ENCODE measurements at regions not wholly inside any gene's neighbourhood (a gene's known extent, or its start where the extent isn't known, plus 50 kb on each side); places are given as distances from the start of the nearest gene placed in this dataset.

DNA sequence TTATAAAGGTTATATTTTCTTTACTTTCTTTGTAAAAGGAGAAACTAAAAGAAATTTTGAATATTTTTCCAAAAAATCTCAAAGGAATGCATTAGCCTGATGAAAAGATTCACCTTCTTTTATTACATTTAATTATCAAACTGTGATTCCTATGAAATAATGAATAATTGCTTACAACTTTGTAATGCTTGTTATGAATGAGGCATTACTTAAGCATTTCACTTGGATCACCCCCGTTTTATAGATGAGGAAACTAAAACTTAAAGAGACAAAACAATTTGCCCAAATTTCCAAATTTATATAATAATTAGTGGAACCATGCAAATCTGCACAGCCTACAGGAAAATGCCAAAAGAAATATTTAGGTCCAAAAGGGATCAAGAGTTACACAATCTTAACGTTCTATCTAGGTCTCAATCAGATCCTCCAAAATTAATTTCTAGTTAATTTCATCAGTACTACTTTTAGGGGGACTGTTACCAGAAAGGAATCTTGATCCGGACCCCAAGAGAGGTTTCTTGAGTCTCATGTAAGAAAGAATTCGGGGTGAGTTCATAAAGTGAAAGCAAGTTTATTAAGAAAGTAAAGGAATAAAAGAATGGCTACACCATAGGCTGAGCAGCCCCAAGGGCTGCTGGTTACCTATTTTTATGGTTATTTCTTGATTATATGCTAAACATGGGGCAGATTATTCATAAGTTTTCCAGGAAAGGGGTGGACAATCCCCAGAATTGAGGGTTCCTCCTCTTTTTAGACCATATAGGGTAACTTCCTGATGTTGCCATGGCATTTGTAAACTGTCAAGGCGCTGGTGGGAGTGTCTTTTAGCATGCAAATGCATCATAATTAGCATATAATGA lies 288.0 kb downstream of the ADGB start:
- DNase-seq (ENCODE audit: insufficient read length, low spot score) (no peak), FAIRE-seq (no peak)

DNA sequence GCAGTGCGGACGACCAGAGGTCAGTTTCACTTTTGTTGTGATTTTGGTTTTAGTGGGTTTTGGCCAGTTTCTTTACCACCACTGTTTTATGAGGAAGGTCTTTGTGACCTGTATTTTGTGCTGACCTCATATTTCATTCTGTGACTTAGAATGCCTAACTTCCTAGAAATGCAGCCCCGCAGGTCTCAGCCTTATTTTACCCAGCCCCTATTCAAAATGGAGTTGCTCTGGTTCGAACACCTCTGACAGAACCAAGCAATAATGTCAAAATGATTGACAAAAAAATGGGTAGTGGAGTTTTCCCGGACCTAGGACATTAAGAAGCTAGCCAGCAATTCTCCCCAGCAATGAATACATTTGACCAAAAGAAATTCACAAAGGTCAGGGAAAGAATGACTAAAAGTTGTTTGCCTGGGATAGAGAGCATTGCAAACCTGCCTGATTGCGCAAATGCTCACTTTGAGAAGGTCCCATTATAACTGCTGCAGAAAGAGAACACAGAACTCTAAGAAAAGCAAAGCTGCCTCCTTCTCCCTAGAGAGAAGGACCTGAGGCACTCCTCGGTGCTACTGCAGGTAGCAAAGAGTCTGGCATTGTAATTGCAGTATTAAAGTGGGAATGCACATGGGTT lies 288.8 kb downstream of the ADGB start:
- DNase-seq (ENCODE audit: insufficient read length, low spot score) (no peak), FAIRE-seq (no peak)

DNA sequence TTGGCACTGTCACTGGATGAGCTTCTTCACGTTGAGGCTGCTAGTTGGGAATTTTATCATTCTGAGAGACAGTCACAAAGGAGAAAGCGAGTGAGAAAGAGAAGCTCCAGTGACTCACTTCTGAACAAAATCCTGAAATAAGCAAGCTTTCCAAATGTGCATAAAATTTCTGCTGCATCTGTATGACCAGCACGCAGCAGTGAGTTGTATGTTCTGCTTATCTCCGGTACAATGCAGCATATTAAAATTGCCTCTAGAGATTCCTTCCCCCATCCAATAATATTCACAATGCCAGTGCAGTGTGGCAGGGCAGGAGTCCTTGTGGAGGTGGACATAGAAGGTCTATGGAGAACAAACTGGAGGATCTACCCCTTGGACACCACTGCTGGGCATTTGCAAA lies 290.5 kb downstream of the ADGB start:
- DNase-seq (ENCODE audit: insufficient read length, low spot score) (no peak), FAIRE-seq (no peak)

DNA sequence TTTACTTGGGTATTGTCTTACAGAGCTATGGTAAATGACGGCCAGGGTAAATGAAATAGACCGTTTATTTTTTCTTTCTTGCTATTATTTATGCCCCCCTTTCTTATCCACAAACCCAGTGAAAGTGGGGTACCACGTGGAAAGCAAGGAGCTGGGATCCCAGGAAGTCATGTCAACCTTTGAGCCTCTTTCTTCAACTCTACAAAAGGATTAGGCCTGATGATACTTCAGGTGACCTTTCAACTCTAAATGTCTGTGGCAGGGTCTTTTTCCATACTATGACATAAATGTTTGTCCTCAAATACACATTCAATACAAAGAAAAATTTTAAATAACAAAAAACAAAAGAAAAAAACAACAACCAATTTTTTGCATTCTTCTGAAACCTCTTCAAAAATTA lies 291.4 kb downstream of the ADGB start:
- FAIRE-seq (no peak), DNase-seq (ENCODE audit: insufficient read length, low spot score) (no peak)

DNA sequence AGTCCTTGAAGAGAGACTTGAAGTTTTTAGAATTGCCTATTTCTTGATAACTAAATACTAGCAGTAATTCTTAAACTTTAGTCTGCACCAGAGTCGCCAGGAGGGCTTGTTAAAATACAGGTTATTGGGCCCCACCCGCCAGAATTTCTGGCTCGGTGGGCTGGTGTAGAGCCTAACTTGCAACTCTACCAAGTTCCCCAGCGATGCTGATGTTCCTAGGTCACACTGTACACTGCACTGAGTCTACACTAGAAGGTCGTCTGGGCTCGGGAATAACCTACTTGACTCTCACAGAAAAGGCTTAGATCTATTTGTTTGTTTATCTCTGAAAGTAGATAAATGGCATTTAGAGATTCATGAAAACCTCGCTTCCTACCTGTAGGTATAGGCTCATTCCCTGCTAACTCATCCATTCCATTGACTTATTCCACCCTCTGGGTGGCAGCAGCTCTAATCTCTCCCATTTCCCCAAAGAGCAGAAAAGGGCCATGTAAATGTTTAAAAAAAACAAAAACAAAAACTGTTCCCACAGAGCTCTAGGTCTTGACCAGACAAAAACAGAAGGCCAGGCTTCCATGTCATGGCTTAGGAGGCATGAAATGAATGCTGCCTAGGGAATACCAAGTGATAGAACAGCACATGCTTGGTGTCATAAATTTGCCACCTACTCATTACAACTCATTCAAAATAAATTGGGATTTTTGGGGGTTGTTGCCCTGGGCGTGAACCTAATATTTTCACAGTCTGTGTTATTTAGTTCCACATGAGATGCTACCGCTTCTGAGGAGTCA lies 292.1 kb downstream of the ADGB start:
- FAIRE-seq (no peak), DNase-seq (ENCODE audit: insufficient read length, low spot score) (no peak)

DNA sequence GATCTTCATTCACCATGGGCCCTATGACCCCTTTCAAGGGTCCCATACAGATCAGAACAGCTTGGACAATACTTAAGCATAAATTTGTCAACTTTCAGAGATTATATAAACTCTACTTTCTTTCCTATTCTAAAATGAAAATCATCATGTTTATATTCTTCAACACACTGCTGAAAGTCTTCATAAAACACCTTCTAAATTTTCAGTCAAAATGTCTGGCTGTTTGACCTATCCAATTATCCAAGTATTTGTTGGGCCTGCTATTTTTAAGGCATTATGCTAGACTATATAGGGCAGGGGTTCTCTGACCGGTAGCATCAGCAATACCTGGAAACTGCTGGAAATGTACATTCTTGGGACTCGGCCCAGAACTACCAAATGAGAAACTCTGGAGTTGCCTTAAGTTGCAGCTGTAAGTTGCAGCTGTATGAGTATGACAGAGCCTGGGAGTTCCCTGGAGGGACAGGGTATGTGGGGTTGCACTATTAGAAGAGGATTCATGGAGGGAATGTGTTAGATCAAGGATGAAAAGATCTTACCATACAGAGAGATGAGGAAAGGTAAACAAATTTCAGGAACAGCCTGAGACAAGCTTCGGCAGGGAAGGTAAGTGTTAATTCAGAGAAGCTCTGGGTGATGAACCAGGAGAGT lies 293.0 kb downstream of the ADGB start:
- FAIRE-seq: no peak
- no peak for DNase-seq (ENCODE audit: insufficient read length, low spot score)

DNA sequence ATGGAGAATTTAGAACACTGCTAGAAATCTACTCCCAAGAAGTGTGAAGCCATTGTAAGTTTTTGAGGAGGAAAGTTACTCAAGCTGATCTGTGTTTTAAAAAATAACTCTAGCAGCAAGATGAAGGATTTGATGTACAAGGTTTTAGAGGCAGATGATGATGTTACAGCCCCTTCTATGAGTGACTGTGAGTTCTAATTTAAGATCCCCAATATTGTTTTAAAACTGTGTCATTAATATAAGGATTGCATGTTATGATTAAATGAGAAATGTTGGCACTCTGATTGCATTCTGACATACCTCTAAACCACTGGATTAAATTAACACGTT lies 293.5 kb downstream of the ADGB start:
- DNase-seq (ENCODE audit: insufficient read length, low spot score) (no peak), FAIRE-seq (no peak)

DNA sequence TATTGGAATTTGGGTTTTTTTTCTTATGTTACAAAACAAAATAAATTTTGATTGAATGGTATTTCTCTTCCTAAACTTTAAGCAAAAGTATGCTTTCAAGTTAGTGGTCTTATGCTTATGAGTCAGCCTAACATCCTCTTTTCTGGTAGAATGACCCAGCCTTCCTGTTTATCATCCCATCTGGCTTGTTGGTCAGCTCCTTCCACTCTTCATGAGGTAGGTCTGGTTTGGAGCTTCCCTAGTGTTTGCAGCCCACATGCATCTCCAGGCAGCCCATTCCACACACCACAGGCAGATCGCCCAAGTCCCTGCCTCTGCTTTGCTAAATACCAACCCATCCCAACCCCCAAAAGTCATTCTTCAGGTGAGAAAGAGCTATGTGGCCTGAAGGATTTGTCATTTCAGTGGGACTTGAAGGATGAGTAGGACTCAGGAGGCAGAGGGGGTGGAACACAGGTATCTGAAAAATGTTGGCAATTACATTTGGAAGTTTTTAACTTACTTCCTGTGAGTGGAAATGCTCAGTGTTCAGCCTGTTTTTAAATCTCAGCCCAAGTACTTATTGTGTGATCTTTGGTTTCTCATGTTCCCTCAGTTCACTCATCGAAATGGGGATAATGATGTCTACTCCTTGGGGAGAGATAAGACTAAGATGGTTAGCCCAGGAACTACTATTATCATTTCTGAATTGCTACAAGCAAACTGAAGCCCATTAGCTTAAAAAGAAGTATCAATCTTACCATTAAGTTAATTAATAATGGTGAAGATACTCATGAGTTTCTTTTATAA lies 294.0 kb downstream of the ADGB start:
- DNase-seq (ENCODE audit: insufficient read length, low spot score) (no peak), FAIRE-seq (no peak)

DNA sequence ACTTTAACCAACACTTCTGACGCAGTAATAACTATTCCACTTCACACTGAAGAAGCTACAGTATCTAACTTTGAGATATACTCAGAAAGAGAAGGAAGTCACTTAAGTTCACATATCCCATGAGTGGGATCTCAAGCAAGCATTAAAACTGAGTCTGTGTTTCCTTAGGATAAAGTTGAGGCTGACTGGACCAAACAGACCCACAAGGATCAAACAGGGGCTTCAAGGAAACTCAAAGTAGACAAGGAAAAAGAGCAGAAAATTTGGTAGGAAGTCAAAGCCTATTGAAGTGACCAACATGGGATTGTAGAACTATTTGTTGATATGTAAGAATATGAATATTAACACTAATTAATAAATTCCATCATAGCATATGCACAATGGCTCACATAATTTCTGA lies 294.9 kb downstream of the ADGB start:
- FAIRE-seq (no peak), DNase-seq (ENCODE audit: insufficient read length, low spot score) (no peak)

DNA sequence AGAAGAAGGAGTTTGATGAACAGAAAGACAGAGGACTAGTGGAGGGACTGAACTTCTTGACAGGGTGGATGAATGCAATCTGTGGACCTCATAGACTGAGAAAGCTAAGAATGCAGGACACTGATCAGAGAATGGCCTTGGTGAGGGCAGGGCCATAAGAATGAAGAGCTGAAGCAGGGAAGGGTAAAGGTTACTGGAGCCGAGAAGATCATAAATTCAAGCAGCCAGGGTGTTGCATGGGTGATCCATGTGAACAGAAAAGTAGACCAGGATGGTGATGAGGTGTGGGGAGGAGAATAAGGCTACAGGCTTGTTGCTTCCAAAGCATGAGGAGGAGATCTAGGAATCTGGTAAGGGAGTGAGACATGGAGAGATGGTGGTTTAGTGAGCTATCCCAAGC lies 295.9 kb downstream of the ADGB start:
- no peak for FAIRE-seq
- DNase-seq (ENCODE audit: insufficient read length, low spot score): no peak

DNA sequence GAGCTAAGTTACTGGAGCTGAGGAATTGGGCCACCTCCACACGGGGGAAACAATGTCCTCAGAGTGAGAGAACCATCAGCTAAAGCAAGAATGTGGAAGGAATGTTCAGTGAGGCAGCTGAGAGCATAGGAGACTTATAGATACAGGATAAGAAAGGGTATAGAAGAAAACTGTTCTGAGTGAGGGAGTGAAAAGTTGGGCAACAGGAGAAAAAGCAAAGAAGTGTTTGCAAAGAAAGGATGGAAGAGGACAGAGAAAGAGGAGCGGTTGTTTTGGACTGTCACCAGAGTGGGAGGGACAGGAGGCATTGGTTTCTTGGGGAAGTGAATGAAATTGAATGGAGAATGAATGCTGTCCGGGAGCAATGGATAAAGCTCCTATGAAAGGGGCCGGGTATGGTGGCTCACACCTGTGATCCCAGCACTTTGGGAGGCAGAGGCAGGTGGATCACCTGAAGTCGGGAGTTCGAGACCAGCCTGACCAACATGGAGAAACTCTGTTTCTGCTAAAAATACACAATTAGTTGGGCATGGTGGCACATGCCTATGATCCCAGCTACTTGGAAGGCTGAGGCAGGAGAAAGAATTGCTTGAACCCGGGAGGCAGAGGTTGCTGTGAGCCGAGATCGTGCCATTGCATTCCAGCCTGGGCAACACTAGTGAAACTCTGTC lies 296.5 kb downstream of the ADGB start:
- FAIRE-seq (no peak), DNase-seq (ENCODE audit: insufficient read length, low spot score) (no peak)

DNA sequence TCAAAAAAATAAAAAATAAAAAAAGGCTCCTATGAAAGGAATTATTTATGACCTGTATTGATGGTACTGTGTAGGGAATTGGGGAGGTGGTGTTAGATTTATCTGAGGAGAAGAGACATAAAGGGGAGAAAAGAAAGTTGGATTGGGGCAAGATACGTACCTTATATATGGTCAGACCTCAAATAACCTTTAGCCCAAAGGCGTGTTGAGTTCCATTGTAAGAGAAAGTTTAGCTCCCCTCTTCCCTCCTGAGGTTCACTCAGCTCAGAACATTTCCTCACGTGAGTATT lies 296.9 kb downstream of the ADGB start:
- no peak for DNase-seq (ENCODE audit: insufficient read length, low spot score)
- FAIRE-seq: no peak

DNA sequence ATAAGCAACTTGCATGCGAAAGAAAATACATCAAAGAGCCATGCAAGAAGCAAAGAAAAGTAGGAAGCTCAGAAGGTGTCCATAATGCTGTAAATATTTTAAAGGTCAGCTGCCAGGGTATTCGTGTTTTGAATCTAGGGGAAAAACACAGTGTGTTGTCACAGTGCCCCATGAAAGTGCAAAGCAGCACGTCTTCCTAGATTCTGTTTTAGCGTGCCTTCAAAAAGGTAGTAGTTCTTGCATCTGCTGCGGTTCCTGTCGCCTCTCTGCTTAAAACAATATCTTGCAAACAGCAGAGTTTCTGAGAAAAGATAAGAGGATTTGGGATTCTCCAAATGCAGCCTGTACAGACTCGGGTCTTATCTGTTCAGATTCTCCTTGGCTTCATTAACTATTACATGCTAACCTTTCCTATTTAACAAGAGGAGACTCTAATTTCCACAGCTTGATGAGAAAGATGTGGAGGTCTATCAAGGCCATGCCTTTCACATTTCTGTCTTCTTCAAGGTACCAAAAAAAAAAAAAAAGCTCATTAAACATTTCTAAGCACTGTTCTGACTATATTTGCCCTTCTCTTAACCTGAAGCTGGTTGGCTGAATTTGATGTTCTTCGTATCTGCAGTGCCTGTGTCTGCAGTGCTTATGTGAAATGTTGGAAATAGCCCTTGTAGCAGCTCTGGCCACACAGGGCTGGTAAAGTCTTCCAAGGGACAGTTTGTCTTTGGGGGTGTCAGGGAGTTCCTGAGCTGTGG lies 297.5 kb downstream of the ADGB start:
- DNase-seq (ENCODE audit: insufficient read length, low spot score) (no peak), FAIRE-seq (no peak)

DNA sequence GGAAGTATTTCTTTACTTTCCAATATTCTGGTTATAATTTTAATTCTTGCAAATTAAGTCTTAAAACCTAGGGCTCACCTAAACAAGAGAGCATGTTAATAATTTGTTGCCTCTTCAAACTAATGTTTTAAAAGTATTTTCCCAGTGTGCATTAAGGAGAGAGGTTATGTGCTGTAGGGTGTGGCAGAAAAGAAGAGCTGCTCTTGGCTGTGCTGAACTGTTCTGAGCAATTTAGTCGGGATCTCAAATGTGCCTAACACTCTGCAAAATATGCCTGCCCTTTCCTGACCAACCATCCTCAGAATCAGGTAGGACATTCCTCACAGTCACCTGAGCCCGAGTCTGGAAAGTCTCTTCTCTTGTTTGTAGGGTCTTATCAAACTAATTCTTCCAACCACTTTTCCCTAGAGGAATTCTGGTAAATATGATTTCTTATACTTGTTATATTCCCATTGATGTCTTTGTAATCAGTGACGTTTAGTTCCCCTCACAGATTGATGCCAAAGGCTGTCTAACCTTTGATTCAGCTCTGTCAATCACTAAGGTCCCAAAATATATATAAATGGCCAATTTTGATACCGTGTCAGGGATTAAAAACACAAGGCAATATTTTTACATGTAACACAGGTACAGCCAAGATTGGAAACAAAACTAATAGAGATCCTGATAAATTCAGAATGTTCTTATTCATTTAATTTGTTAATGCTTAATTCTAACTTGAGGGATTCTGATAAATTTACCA lies 298.4 kb downstream of the ADGB start:
- FAIRE-seq: no peak
- no peak for DNase-seq (ENCODE audit: insufficient read length, low spot score)

DNA sequence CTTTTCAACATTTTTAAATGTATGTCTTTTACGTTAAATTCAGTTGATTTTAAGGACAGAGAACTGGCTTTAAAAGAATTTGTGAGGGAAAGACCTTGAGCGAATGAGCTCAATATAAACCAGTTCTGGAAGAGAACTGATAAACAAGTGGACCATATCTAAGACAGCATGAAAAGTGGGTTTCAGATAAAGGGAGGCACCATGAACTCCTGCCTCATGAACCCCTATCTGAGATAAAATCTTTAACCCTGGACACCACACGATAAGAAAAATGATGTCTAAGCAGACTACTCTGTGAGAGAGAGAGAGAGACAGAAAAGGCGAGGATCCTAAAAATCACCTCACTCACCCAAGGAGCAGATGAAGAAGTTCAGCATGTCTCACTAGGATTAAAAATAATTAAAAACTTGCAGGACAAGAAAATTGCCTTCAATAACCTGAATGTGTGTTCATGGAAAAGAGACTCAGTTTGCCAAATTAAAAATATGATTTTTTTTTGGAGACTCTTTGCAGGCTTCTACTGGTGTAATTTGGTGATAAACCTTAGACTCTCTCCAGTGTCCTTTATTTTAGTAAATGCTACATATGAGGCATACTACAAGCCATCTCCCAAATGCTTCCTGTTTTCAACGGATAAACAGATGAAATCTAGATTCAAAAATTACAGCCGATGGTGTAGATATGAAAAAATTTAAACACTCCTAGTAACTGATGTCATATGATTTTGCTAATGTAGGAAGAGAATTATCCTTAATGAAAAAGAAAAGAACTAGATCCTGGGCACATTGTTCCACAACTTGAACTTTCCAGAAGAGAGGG lies 299.5 kb downstream of the ADGB start:
- no peak for DNase-seq (ENCODE audit: insufficient read length, low spot score)
- no peak for FAIRE-seq

DNA sequence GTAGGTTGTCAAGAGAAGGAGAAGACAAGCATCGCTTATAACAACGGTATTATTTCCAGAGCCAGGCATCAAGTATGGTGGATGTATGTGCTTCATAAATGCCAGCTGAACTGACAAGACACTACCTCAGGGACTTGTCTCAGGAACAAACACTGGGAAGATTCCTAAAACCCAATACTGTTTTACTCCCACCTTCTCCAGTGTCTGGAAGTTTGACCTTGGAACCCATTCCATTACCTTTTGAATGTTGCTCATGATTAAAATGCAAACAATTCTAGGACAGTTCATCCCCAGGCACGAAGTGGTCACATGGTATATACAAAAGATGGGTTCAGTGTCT lies 300.1 kb downstream of the ADGB start:
- no peak for DNase-seq (ENCODE audit: insufficient read length, low spot score)

DNA sequence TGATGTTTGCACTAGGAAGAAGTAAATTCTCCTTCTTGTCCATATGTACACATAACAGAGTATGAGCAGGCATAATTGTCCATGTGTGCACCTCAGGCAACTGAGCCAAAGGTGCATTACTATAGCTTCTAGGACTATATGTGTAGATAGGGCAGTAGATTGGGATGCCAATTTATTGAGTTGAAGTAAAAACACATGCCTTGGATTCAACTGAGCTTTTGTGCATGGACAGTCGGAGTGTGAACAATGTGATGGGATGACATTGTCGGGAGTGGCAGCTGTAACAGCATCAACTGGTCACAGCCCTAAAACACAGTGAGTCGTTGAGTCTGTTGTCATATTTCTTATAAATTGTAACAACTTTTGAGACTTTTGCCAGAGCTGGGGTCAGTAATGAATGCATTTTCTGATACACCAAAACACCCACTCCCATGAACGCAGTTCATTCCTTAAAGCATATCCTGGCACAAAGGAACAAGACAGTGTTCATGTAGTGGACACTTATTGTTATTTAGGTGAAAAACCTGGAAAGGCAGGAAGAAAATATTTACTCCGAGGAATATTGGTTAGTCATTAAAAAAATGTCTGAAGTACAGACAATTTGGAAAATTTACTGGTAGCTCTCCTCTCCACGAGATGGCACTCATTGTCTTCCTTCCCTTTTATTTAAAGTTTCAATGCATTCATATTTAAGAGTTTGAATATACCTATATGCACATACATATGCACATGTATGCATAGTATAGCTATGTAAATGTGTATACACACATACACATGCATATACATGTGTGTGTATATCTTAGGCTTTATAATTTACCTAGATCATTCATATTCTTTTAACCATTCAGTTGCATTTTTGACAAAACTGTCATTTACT lies 302.0 kb upstream of the STXBP5 start:
- FAIRE-seq: no peak
- DNase-seq (ENCODE audit: insufficient read length, low spot score): no peak

More for the DNA sequence above, 300.1 kb downstream of the ADGB start:
- FAIRE-seq: no peak

Measured in HTR-8/SVneo (cell line).